NCI-H1417 treated with DMSO at 0.1 percent for 48 hours (cell line): ENCODE measurements at regions not wholly inside any gene's neighbourhood (a gene's known extent, or its start where the extent isn't known, plus 50 kb on each side); places are given as distances from the start of the nearest gene placed in this dataset.
"Not testable (repeated sequence)": the region's sequence is repeated elsewhere in the genome, so short reads cannot be mapped to it uniquely, and the experiment has no call there.

Experiments
- DNase-seq: peaks from one replicate; lab custom pipeline; 2025; lab: John Stamatoyannopoulos, UW

DNA sequence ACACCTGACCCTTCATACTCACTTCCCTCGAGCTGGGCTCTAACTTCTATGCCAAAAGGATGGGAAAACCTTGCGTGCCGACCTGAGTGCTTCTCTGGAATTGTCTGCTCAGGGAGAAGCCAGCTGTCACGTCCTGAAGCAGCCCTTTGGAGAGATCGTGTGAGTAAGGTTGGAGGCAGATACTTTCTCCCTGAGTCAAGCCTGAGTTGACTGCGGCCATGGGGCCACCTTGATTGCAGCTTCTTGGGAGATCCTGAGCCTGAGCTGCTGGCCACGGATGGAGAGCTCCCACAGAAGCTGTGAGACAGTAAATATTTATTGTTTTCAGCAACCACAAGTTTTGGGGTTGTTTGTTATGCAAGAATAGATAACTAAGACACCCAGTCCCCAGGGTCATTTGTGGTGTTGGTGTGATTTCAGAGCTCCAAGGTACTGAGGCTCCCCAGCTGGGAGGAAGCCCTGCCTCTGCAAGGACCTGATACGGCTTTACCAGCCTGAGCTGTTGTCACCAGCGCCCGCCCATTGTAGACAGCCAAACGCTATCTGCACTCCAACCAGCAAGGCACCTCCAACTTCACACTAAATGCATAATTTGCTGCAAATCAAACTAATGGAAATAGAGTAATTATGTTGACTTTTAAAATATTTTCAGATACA lies 531.6 kb downstream of the PTPRU start:
- DNase-seq, result no peak

GRCh38 chr1:29767088-29767685 lies 530.9 kb downstream of the PTPRU start:
- no peak for DNase-seq

DNA sequence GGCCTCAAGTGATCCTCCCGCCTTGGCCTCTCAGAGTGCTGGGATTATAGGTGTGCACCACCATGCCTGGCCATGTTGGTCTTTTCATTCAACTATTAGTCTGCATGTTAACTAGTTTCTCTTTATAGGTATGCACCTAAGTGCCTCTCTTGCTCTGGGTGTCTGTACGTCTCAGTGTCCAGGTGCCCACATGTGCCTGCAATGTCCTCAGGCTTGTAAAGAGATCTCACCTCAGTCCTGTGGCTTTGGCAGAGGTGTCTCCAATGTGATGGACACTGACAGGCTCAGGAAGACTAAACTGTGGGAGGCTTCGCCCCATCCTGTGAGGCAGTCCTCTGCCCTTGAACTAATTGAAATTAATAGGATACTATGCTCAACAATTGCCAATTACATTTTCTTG lies 526.3 kb downstream of the PTPRU start:
- no peak for DNase-seq

DNA sequence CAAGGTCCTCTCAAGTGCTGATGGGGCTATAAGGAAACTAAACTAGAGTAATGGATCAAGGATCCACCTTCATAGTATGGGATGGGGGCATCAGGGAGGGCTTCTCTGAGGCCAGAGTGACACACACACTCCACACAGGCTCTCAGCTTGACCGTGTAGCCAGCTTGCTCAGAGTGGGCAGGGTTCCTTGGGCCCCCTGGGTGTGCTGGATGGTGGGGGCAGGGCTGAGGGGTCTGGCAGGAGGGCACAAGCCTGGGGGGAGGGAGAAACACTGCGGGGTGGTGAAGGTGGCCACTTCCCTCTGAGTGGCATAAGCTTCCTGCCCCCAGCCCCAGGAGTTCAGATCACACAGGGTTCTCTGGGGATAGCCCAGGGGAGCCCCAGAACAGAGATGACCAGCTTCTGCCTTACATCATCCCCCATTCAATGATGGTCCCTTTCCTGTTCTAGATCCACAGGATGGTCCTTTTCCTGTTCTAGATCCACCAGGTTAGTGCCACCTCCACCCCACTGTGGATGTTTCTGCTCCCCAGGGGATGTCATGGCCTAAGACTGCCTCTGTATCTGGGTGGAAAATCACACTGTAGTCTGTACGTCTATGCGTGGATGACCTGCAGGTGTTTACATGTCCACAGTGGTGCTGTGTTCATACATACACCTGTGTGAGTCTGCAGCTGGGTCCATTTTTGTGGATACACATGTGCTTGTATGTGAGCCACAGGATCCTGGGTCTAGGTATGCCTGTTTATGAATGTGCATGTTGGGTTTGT lies 525.0 kb downstream of the PTPRU start:
- no peak for DNase-seq

DNA sequence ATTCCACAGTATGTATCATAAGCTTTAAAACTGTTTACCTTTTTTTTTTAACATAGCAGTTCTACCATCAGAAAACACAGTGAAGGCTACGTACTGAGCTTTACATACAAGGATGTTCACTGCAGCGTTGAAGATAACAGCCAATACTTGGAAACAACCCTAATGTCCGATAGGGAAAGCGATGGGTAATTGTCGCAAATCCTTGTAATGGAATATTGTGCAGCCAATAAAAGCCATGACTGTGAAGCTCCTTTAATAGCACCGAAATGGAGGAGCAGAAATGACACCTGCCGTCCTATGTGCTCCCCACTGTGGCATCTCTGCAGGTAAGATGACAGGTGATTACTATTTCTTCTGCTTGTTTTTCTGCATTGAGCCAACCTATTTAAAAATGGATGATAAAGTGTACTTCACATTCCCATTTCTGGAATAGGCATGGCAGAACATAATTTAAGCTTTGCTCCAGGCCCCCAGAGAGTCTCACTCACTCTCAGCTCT lies 523.8 kb downstream of the PTPRU start:
- DNase-seq, result no peak

GRCh38 chr1:29758781-29759499 lies 522.6 kb downstream of the PTPRU start:
- no peak for DNase-seq

- DNase-seq, result no peak
Measured at GRCh38 chr1:29757866-29758780, 521.8 kb downstream of the PTPRU start.

DNA sequence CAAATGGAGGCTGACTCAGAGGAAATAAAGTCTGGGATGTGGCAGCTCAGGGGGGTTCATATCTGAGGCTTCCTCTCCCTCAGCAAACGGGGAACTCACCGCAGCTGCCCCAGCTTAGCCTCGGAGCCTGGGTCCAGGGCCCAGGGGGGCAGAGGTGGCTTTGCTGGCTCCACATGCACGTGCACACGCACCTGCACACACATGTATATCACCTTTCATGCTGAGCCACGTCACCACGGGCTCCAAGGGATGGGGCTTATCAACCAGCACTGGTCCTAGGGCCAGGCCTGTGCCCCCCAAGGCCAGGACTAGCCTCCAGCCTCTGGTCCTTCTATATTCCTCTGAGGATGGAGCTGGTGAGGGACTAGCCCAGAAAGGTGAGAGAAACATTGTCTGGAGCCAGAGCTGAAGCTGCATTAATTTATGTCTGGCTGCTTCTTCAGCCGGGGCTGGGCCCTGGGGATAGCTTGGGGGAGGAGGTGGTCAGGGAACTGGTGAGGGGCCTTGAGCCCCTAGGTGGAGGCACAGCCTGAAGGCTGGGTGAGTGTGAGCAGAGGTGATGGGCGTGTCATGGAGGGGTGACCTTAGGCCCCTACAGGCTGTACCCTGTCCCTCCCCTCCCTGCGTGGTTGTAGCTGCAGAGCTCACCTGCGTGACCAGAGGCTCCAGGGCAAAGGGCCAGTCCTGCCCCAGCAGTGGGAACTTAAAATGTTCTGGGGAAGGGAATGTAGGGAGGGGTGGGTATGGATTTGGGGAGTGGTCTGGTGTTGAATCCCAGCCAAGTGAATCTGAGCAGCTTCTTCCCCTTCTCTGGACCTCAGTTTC lies 520.8 kb downstream of the PTPRU start:
- no peak for DNase-seq

- DNase-seq, result no peak
Measured at GRCh38 chr1:29756498-29756897, 520.2 kb downstream of the PTPRU start.

GRCh38 chr1:29756085-29756484 lies 519.8 kb downstream of the PTPRU start:
- DNase-seq, result no peak

DNA sequence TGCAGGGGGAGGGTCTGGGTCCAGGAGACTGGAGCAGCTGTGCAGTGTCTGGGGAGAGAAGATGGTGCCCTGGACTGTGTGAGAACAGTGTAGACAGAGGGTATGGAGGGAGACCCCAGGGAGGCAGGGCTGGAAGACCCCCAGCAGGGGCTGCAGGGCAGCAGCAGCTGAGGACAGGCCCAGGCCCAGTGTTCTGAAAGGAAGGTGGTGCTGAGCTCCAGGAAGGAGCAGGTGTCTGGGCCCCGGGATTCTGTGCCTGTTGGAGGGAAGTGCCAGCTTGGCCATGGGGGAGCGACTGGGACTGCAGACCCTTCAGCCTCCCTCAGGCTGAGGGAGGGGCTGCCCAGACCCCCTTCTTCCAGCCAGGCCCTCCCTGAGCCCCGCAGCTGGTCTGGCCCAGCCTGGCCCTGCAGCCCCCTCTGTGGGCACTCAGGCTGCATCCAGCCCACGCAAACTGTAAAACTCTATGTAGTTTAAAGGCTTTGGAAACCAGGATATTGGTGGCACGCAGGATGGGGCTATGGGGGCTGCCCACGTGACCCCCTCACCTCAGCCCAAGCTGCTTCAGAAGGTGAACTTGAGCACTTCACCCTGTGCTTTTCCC lies 519.2 kb downstream of the PTPRU start:
- not testable (repeated sequence) for DNase-seq

DNA sequence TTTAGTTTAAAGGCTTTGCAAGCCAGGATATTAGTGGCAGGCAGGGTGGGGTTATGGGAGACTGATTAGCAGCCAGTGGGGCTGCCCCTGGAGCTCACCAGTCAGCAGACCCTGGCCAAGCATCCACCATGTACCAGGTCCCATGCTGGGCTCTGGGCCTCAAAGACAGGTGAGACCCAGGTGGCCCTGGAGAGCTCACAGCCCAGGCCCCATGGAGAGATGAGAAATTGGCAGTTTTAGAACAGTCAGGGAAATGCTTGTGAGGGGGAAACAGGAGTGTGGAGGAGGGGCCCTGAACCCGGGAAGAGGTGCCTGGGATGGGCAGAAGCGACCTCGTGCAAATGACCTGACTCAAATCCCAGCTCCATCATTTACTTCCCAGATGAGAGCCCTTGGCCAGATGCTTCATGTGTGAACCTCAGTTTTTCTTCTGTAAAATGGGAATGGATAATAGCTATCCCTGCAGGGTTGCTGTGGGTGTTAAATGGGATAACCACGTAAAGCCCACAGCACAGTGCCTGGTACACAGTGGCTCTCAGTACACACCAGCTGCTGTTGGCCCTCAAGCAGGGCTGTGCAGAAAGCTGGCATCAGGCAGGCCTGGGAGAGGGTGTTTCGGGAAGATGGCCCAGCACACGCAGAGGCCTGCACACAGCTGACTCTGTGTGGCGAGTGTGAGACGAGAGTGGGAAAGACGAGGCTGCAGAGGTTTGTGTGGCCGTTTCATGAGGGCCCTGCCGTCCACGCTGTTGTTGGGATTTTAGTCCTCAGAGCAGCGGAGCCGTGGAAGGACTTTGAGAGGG lies 518.5 kb downstream of the PTPRU start:
- DNase-seq, result no peak

DNA sequence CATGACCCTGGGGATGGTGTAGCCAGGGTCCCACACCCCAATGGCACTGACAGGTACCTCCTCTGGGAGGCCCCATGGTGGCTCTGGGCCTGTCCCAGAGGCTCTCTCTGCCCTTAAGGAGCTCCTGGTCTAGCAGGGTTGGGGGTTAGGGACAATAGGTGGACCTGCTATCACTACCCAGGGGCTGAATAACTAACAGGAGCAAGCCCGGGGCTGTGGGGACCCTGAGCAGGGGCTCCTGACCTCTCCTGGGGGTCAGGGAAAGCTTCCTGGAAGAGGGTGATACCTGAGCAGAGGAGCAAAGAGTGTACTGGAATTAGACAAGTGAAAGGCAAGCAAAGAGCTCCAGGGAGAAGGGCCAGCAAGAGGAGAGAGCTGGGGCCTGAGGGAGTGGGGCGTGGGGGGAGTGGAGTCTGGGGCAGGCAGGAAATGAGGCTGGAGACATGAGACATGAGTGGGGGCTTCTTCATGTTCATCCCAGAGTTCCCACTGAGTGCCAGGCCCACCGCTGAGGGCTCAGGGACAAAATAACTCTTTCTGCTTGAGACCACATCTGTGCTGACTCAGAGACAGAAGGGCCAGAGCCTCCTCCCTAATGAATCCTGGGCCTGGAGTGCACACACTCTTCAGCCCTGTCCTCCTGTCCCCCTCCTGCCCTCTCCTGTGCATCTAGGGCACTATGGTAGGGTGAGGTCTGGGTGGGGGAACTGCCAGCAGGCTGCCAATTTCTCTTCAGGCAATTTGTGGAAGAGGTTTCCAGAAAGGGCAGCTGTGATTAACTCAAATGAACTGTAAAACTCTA lies 517.6 kb downstream of the PTPRU start:
- no peak for DNase-seq

- no peak for DNase-seq
Measured at GRCh38 chr1:29753244-29753643, 516.9 kb downstream of the PTPRU start.

DNA sequence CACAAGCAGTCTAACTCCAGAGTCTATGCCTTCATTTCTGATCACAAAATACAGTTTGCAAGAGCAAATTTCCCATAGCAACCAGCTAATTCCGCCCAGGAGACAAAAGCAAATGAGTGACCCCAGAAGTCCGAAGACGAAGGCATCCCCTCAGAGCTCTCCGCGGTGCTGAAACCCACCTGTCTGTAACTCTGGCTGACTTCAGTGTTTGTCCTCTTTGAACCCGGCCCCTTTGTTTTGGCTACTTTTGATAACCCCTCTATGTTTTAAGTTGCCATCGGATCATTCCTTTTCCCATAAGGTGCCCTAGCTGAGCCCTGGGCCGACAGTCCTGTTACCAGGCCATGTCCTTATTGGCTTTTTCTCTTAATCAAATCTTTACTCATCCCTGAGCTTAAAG lies 515.8 kb downstream of the PTPRU start:
- no peak for DNase-seq

- no peak for DNase-seq
Measured at GRCh38 chr1:29749024-29749945, 513.0 kb downstream of the PTPRU start.

GRCh38 chr1:29747196-29747595 lies 510.9 kb downstream of the PTPRU start:
- DNase-seq, result no peak
